ENCODE measurements at regions not wholly inside any gene's neighbourhood (a gene's known extent, or its start where the extent isn't known, plus 50 kb on each side); places are given as distances from the start of the nearest gene placed in this dataset.

GRCh38 chr17:34177642-34178041 is 77.4 kb upstream of the CCL2 start:
- no peak for DNase-seq (ENCODE audit: low spot score)

GRCh38 chr17:34178092-34178491 is 77.0 kb upstream of the CCL2 start:
- peak; percentile 29 for DNase-seq (ENCODE audit: low spot score)

GRCh38 chr17:34182036-34182803 is 72.9 kb upstream of the CCL2 start:
- DNase-seq (ENCODE audit: low spot score): no peak

- DNase-seq (ENCODE audit: low spot score): no peak
These were observed 59.1 kb upstream of the CCL2 start for GRCh38 chr17:34195987-34196386.

- DNase-seq (ENCODE audit: low spot score): no peak
These were observed 56.6 kb upstream of the CCL2 start for GRCh38 chr17:34198519-34198918.

GRCh38 chr17:34199454-34199853 is 55.6 kb upstream of the CCL2 start:
- no peak for DNase-seq (ENCODE audit: low spot score)

GRCh38 chr17:34199932-34200534 is 55.1 kb upstream of the CCL2 start:
- DNase-seq (ENCODE audit: low spot score): peak; percentile 86

GRCh38 chr17:34201225-34201624 is 53.9 kb upstream of the CCL2 start:
- DNase-seq (ENCODE audit: low spot score): no peak

GRCh38 chr17:34201767-34202166 is 53.3 kb upstream of the CCL2 start:
- DNase-seq (ENCODE audit: low spot score): no peak

- DNase-seq (ENCODE audit: low spot score): no peak
These were observed 52.0 kb upstream of the CCL2 start for GRCh38 chr17:34203018-34203638.

GRCh38 chr17:34204402-34204801 is 50.7 kb upstream of the CCL2 start:
- DNase-seq (ENCODE audit: low spot score): no peak

Data from D341Med (cell line).